ENCODE measurements at regions not wholly inside any gene's neighbourhood (a gene's known extent, or its start where the extent isn't known, plus 50 kb on each side); places are given as distances from the start of the nearest gene placed in this dataset.

- Histone ChIP-seq H3K4me3 (no peak overlapping the region), H3K36me3 (no peaks in the 10 kb centered on the region), H3K4me1 (ENCODE audit: insufficient read depth) (no peaks in the 10 kb centered on the region), H3K27me3 (no peaks in the 10 kb centered on the region), H3K27ac (no peak overlapping the region), H3K9me3 (no peaks in the 10 kb centered on the region)
- DNase-seq = no peak
- WGBS, 3 donors = 55 to 63% (median 63%) methylated on average over 2 of the region's 2 CpGs
- intact Hi-C loops (cut with DNase I) = loop anchor here in 1 of 4 donors (10.0 kb wide), 1 partner anchor 383 kb away; no protein-coding TSS in a partner anchor
- TF ChIP-seq CTCF (IDR thresholded peaks at IDR 0.05) = no peak
- TF ChIP-seq POLR2A (IDR thresholded peaks at IDR 0.05) = no peak
- TF ChIP-seq EP300 (IDR thresholded peaks at IDR 0.05) = no peak
Measured at GRCh38 chr19:56721714-56722113, 50.2 kb upstream of the ZNF835 start.
